GM18873 (cell line): ENCODE measurements at regions not wholly inside any gene's neighbourhood (a gene's known extent, or its start where the extent isn't known, plus 50 kb on each side); places are given as distances from the start of the nearest gene placed in this dataset.
A peak's percentile ranks its signal among the peaks of the same experiment; 100 is the strongest.
"Not testable (repeated sequence)": the region's sequence is repeated elsewhere in the genome, so short reads cannot be mapped to it uniquely, and the experiment has no call there.

Source experiments
- ATAC-seq: cut with Tn5 transposase; IDR thresholded peaks from one replicate; pipeline ENCODE4 v1.9.1; 2021; ENCODE audit warnings: mild to moderate bottlenecking, moderate library complexity, moderate number of reproducible peaks; ENCODE audit not compliant: unreplicated experiment, low FRiP score

GRCh38 chr21:8377093-8377841 is 2144.1 kb upstream of the TPTE start:
- ATAC-seq = not testable (repeated sequence)

GRCh38 chr21:8380419-8381079 is 2140.8 kb upstream of the TPTE start:
- not testable (repeated sequence) for ATAC-seq

GRCh38 chr21:8388169-8388939 is 2133.0 kb upstream of the TPTE start:
- not testable (repeated sequence) for ATAC-seq

- not testable (repeated sequence) for ATAC-seq
These were observed 2132.5 kb upstream of the TPTE start for GRCh38 chr21:8388940-8389238.

- ATAC-seq = not testable (repeated sequence)
These were observed 2130.7 kb upstream of the TPTE start for GRCh38 chr21:8390550-8391171.

GRCh38 chr21:8394380-8394779 is 2127.0 kb upstream of the TPTE start:
- not testable (repeated sequence) for ATAC-seq

- ATAC-seq = not testable (repeated sequence)
These were observed 2125.4 kb upstream of the TPTE start for GRCh38 chr21:8395992-8396391.

GRCh38 chr21:8398870-8399437 is 2122.4 kb upstream of the TPTE start:
- not testable (repeated sequence) for ATAC-seq

- not testable (repeated sequence) for ATAC-seq
These were observed 2121.5 kb upstream of the TPTE start for GRCh38 chr21:8399866-8400265.

- ATAC-seq = not testable (repeated sequence)
These were observed 2119.6 kb upstream of the TPTE start for GRCh38 chr21:8401799-8402198.

- ATAC-seq = not testable (repeated sequence)
These were observed 2115.1 kb upstream of the TPTE start for GRCh38 chr21:8406331-8406730.

GRCh38 chr21:8411139-8411671 is 2110.2 kb upstream of the TPTE start:
- ATAC-seq = not testable (repeated sequence)

GRCh38 chr21:8419925-8420560 is 2101.3 kb upstream of the TPTE start:
- ATAC-seq = peak; percentile 76

GRCh38 chr21:8427790-8428667 is 2093.4 kb upstream of the TPTE start:
- ATAC-seq = peak; percentile 42

GRCh38 chr21:8428668-8429456 is 2092.5 kb upstream of the TPTE start:
- ATAC-seq = peak; percentile 72

GRCh38 chr21:8434710-8435109 is 2086.7 kb upstream of the TPTE start:
- ATAC-seq = not testable (repeated sequence)

GRCh38 chr21:8443093-8443492 is 2078.3 kb upstream of the TPTE start:
- not testable (repeated sequence) for ATAC-seq

- not testable (repeated sequence) for ATAC-seq
These were observed 2071.6 kb upstream of the TPTE start for GRCh38 chr21:8449807-8450206.
